GM06990 (cell line): ENCODE measurements at regions not wholly inside any gene's neighbourhood (a gene's known extent, or its start where the extent isn't known, plus 50 kb on each side); places are given as distances from the start of the nearest gene placed in this dataset.

Source experiments
- DNase-seq: peaks from one replicate; pipeline ENCODE4 v3.0.0-alpha.2; 2011; ENCODE audit not compliant: insufficient read length; ENCODE audit errors: extremely low read depth
- H3K27me3 ChIP-seq: replicated peaks from 2 replicates; pipeline ENCODE4 v1.6.0; 2011; ENCODE audit warnings: low read length; ENCODE audit not compliant: control insufficient read depth, insufficient read depth
- H3K36me3 ChIP-seq: 2 replicates; pipeline ENCODE4 v1.5.1; 2011; ENCODE audit warnings: low read length; ENCODE audit not compliant: control insufficient read depth, insufficient read depth
- H3K4me3 ChIP-seq: replicated peaks from 2 replicates; pipeline ENCODE4 v1.5.1; 2011; ENCODE audit warnings: low read depth, mild to moderate bottlenecking, control low read depth, low read length
- CTCF ChIP-seq: IDR thresholded peaks from 2 replicates; pipeline ENCODE4 v1.5.1; 2011; ENCODE audit warnings: low read length, control low read depth, mild to moderate bottlenecking, inconsistent platforms; ENCODE audit not compliant: insufficient read depth, poor library complexity, severe bottlenecking

- Histone ChIP-seq H3K27me3 (no peaks in the 10 kb centered on the region), H3K4me3 (no peak overlapping the region), H3K36me3 (no peaks in the 10 kb centered on the region)
- no peak for DNase-seq
- no peak for TF ChIP-seq CTCF
These were observed 373.2 kb upstream of the MANEA start for GRCh38 chr6:95204178-95204577.

GRCh38 chr6:95208621-95209020 is 368.7 kb upstream of the MANEA start:
- H3K36me3 ChIP-seq, result no peaks in the 10 kb centered on the region
- no peak overlapping the region for H3K4me3 ChIP-seq
- H3K27me3 ChIP-seq, result no peaks in the 10 kb centered on the region
- TF ChIP-seq CTCF, result no peak
- DNase-seq, result no peak

- DNase-seq, result no peak
- H3K4me3 ChIP-seq, result no peak overlapping the region
- no peak for TF ChIP-seq CTCF
- no peaks in the 10 kb centered on the region for H3K27me3 ChIP-seq
- H3K36me3 ChIP-seq, result no peaks in the 10 kb centered on the region
These were observed 368.3 kb upstream of the MANEA start for GRCh38 chr6:95209074-95209473.

- Histone ChIP-seq H3K4me3 (no peak overlapping the region), H3K27me3 (no peaks in the 10 kb centered on the region), H3K36me3 (no peaks in the 10 kb centered on the region)
- no peak for TF ChIP-seq CTCF
- no peak for DNase-seq
These were observed 360.8 kb upstream of the MANEA start for GRCh38 chr6:95216555-95216954.

- no peak for TF ChIP-seq CTCF
- Histone ChIP-seq H3K36me3 (no peaks in the 10 kb centered on the region), H3K4me3 (no peak overlapping the region), H3K27me3 (no peaks in the 10 kb centered on the region)
- DNase-seq, result no peak
These were observed 350.0 kb upstream of the MANEA start for GRCh38 chr6:95227351-95227750.

- no peak overlapping the region for H3K4me3 ChIP-seq
- no peak for TF ChIP-seq CTCF
- no peaks in the 10 kb centered on the region for H3K27me3 ChIP-seq
- no peak for DNase-seq
- H3K36me3 ChIP-seq, result no peaks in the 10 kb centered on the region
These were observed 348.7 kb upstream of the MANEA start for GRCh38 chr6:95228636-95229035.
